PC-9 (cell line): ENCODE measurements at regions not wholly inside any gene's neighbourhood (a gene's known extent, or its start where the extent isn't known, plus 50 kb on each side); places are given as distances from the start of the nearest gene placed in this dataset.
A peak's percentile ranks its signal among the peaks of the same experiment; 100 is the strongest.

Experiments used
- BruUV-seq: library from RNA; stranded (reverse); fragments of 400-500 nt; replicated peaks from 2 replicates; lab custom pipeline; 2021; lab: Mats Ljungman, UMichigan
- CTCF ChIA-PET: fragments of 300-600 bp; sonication (Branson Sonifier 250); formaldehyde crosslinking; loops from one replicate; lab custom pipeline; 2022; ENCODE audit warnings: antibody characterized with exemption; lab: Charles Lee
- POLR2A ChIA-PET: fragments of 300-600 bp; sonication (Branson Sonifier 250); formaldehyde crosslinking; loops from one replicate; lab custom pipeline; 2022; ENCODE audit warnings: antibody characterized with exemption; ENCODE audit not compliant: unreplicated experiment; lab: Charles Lee
- DNase-seq, 2 experiments: peaks; one replicate each; pipeline versions ENCODE4 v3.0.0 to v3.0.0-alpha.2; 2015 to 2022; ENCODE audit warnings: mixed read lengths in 1 of 2
- H2AFZ ChIP-seq: fragments of 200-600 bp; sonication (generic); 2 replicates; pipeline ENCODE4 v1.8.1; 2017; ENCODE audit warnings: antibody characterized with exemption
- H3F3A ChIP-seq: fragments of 200-600 bp; sonication (generic); 2 replicates; pipeline ENCODE4 v1.8.1; 2017; ENCODE audit warnings: antibody characterized with exemption, mild to moderate bottlenecking, low read depth; ENCODE audit not compliant: insufficient read depth
- H3K27ac ChIP-seq: fragments of 200-600 bp; sonication (generic); 2 replicates; pipeline ENCODE4 v1.6.1; 2016; ENCODE audit warnings: mixed run types
- H3K27me3 ChIP-seq: fragments of 200-600 bp; sonication (generic); 2 replicates; pipeline ENCODE4 v1.6.1; 2016; ENCODE audit warnings: low read depth, mixed run types; ENCODE audit not compliant: insufficient read depth
- H3K36me3 ChIP-seq: fragments of 200-600 bp; sonication (generic); 2 replicates; pipeline ENCODE4 v1.6.1; 2016; ENCODE audit warnings: low read depth, mixed run types
- H3K4me1 ChIP-seq: fragments of 200-600 bp; sonication (generic); replicated peaks from 2 replicates; pipeline ENCODE4 v1.6.1; 2016; ENCODE audit warnings: mixed run types; ENCODE audit not compliant: insufficient read depth
- H3K4me2 ChIP-seq: fragments of 200-600 bp; sonication (generic); 2 replicates; pipeline ENCODE4 v1.6.1; 2017; ENCODE audit warnings: mixed run types
- H3K4me3 ChIP-seq: fragments of 200-600 bp; sonication (generic); 2 replicates; pipeline ENCODE4 v1.6.1; 2016; ENCODE audit warnings: mixed run types
- H3K79me2 ChIP-seq: fragments of 200-600 bp; sonication (generic); 2 replicates; pipeline ENCODE4 v1.6.1; 2017; ENCODE audit warnings: low read depth, mixed run types
- H3K9me2 ChIP-seq: fragments of 200-600 bp; sonication (generic); 2 replicates; pipeline ENCODE4 v1.8.1; 2017; ENCODE audit warnings: mild to moderate bottlenecking; ENCODE audit not compliant: insufficient read depth
- H3K9me3 ChIP-seq: fragments of 200-600 bp; sonication (generic); 2 replicates; pipeline ENCODE4 v1.8.1; 2016; ENCODE audit warnings: low read depth; ENCODE audit not compliant: insufficient read depth
- H4K20me1 ChIP-seq: fragments of 200-600 bp; sonication (generic); 2 replicates; pipeline ENCODE4 v1.8.1; 2017; ENCODE audit not compliant: insufficient read depth
- EZH2 ChIP-seq: fragments of 200-600 bp; sonication (generic); IDR thresholded peaks from 2 replicates; pipeline ENCODE4 v1.8.0; 2017; ENCODE audit warnings: antibody characterized with exemption, low read depth
- intact Hi-C: fragments of 100-400 bp; cut with micrococcal nuclease; formaldehyde crosslinking; loops from one replicate; pipeline ENCODE4 v1.10.0; 2022; ENCODE audit not compliant: unreplicated experiment
- TF ChIP-seq, protein P1 (sequence below): fragments of 200-600 bp; sonication (generic); conservative IDR thresholded peaks from 2 replicates; pipeline ENCODE4 v1.6.1; 2017; ENCODE audit warnings: mixed run types, antibody characterized with exemption, mild to moderate bottlenecking, moderate library complexity

GRCh38 chr4:100311181-100311580 is 120.9 kb upstream of the DDIT4L start:
- no peak overlapping the region for H2AFZ ChIP-seq
- DNase-seq: no peak
- intact Hi-C loops: no loop called here
- no peaks in the 10 kb centered on the region for H3K4me1 ChIP-seq
- no peaks in the 10 kb centered on the region for H3K27me3 ChIP-seq
- BruUV-seq: no TSS peak
- H4K20me1 ChIP-seq: no peaks in the 10 kb centered on the region
- H3K36me3 ChIP-seq: no peaks in the 10 kb centered on the region
- H3K79me2 ChIP-seq: no peaks in the 10 kb centered on the region
- no peak for TF ChIP-seq EZH2
- TF ChIP-seq, protein P1, sequence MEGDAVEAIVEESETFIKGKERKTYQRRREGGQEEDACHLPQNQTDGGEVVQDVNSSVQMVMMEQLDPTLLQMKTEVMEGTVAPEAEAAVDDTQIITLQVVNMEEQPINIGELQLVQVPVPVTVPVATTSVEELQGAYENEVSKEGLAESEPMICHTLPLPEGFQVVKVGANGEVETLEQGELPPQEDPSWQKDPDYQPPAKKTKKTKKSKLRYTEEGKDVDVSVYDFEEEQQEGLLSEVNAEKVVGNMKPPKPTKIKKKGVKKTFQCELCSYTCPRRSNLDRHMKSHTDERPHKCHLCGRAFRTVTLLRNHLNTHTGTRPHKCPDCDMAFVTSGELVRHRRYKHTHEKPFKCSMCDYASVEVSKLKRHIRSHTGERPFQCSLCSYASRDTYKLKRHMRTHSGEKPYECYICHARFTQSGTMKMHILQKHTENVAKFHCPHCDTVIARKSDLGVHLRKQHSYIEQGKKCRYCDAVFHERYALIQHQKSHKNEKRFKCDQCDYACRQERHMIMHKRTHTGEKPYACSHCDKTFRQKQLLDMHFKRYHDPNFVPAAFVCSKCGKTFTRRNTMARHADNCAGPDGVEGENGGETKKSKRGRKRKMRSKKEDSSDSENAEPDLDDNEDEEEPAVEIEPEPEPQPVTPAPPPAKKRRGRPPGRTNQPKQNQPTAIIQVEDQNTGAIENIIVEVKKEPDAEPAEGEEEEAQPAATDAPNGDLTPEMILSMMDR: peak; percentile 38
- ChIA-PET POLR2A (no interaction called here), CTCF (no interaction called here)
- H3K9me3 ChIP-seq: no peaks in the 10 kb centered on the region
- H3K27ac ChIP-seq: no peak overlapping the region
- no peak overlapping the region for H3K4me3 ChIP-seq
- H3K4me2 ChIP-seq: no peak overlapping the region
- no peaks in the 10 kb centered on the region for H3K9me2 ChIP-seq
- no peaks in the 10 kb centered on the region for H3F3A ChIP-seq

GRCh38 chr4:100306018-100306417 is 115.8 kb upstream of the DDIT4L start:
- no peak for DNase-seq
- TF ChIP-seq EZH2: no peak
- TF ChIP-seq, protein P1: no peak
- H3K9me3 ChIP-seq: no peaks in the 10 kb centered on the region
- no TSS peak for BruUV-seq
- POLR2A ChIA-PET: no interaction called here
- CTCF ChIA-PET: no interaction called here
- intact Hi-C loops: no loop called here
- H3K27ac ChIP-seq: no peak overlapping the region
- no peak overlapping the region for H3K4me2 ChIP-seq
- H2AFZ ChIP-seq: no peak overlapping the region
- H3K27me3 ChIP-seq: no peaks in the 10 kb centered on the region
- no peaks in the 10 kb centered on the region for H3K79me2 ChIP-seq
- no peak overlapping the region for H3K4me3 ChIP-seq
- no peaks in the 10 kb centered on the region for H3F3A ChIP-seq
- no peaks in the 10 kb centered on the region for H4K20me1 ChIP-seq
- H3K4me1 ChIP-seq: no peaks in the 10 kb centered on the region
- no peaks in the 10 kb centered on the region for H3K36me3 ChIP-seq
- no peaks in the 10 kb centered on the region for H3K9me2 ChIP-seq

DNA sequence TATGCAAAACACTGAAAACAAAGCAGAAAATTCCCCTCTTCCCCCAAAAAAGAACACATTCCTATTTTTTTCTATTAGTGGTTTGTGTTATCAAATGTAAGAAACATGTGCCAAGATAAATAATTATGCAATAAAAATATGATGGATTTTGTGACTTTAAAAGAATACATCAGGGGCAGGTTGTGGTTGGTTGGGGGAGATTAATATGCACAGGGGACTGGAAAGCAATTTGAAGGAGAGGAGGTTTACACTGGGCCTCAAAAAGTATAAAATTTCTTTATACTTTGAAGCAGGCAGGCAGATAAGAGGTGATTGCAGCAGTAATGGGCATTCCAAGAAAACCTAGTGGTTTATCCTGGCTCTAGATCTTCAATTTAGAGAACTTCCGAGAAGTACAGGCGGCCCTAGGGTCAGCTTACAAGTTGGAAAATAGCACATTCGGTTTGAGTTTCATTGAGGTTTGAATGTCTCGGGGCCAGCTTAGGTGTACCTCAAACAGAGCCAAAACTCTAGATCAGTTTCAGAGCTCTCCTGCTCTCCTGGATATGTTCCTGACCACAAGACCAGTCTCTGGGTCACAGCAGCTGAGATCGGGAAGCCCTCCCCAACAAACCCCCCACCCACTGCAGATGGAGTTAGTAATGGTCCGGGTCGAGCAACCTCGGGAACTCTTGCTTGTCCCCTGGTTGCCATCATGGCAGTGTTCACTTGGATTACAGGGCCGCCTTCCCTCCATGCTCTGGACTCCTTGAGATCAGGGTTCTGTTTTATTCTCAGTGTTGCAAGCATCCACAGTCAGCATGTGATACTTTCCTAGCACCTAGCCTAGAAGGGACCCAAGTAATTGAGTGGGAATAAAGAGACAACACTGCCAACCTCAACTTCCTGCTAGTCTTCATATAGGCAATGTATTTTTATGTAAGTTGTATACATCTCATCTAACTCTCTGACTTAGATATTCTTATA is 112.1 kb upstream of the DDIT4L start:
- Histone ChIP-seq H3K4me3 (no peak overlapping the region), H3K79me2 (no peaks in the 10 kb centered on the region), H3K4me1 (no peaks in the 10 kb centered on the region), H3K27me3 (no peaks in the 10 kb centered on the region), H4K20me1 (no peaks in the 10 kb centered on the region), H3K9me3 (no peaks in the 10 kb centered on the region), H2AFZ (no peak overlapping the region), H3K4me2 (no peak overlapping the region), H3K27ac (no peak overlapping the region), H3K36me3 (no peaks in the 10 kb centered on the region), H3F3A (no peaks in the 10 kb centered on the region), H3K9me2 (no peaks in the 10 kb centered on the region)
- intact Hi-C loops: no loop called here
- ChIA-PET POLR2A (no interaction called here), CTCF (no interaction called here)
- DNase-seq: no peak
- BruUV-seq: no TSS peak
- no peak for TF ChIP-seq EZH2
- TF ChIP-seq, protein P1: no peak
